Motor neuron (in vitro differentiated cells): ENCODE measurements at regions not wholly inside any gene's neighbourhood (a gene's known extent, or its start where the extent isn't known, plus 50 kb on each side); places are given as distances from the start of the nearest gene placed in this dataset.
"Not testable (repeated sequence)": the region's sequence is repeated elsewhere in the genome, so short reads cannot be mapped to it uniquely, and the experiment has no call there.

Experiments
- ATAC-seq, 8 experiments: fragments of 200-7000 bp; cut with Tn5 transposase; replicated peaks in 6 of 8; 2 replicates each; pipeline ENCODE4 v1.8.0; 2021; ENCODE audit warnings: mild to moderate bottlenecking in 8 of 8, moderate library complexity in 8 of 8
- H3K27ac ChIP-seq, 2 donors: fragments of 250-450 bp; sonication (Bioruptor Pico); 2 replicates each; pipeline ENCODE4 v1.9.0; 2021; ENCODE audit warnings: antibody characterized with exemption in 2 of 2, mild to moderate bottlenecking in 2 of 2, moderate library complexity in 1 of 2
- H3K4me1 ChIP-seq, 2 donors: fragments of 250-450 bp; sonication (Bioruptor Pico); replicated peaks in 1 of 2; 2 replicates each; pipeline ENCODE4 v1.6.1; 2021; ENCODE audit warnings: antibody characterized with exemption in 2 of 2, mild to moderate bottlenecking in 2 of 2, moderate library complexity in 1 of 2
- H3K4me3 ChIP-seq, 5 donors: fragments of 250-450 bp; sonication (Bioruptor Pico); 2 replicates each; pipeline ENCODE4 v1.9.0; 2021; ENCODE audit warnings: antibody characterized with exemption in 5 of 5, mild to moderate bottlenecking in 5 of 5, moderate library complexity in 4 of 5
- WGBS, 10 experiments: fragments of 450-650 bp; shearing (Covaris generic); methylation state at CpG; one replicate each; pipeline ENCODE4 v1.0.0; 2022; 5-methylcytosine and 5-hydroxymethylcytosine counted together
- in situ Hi-C, 9 experiments: fragments of 400-800 bp; cut with MboI; loops; one replicate each; pipeline ENCODE4 v1.15.0; 2021; ENCODE audit warnings: low sequenced_read_pairs in 9 of 9, low pct_unique_long_range_greater_than_20kb in 2 of 9; ENCODE audit not compliant: unreplicated experiment in 9 of 9

GRCh38 chr16:87209808-87210512, 107.2 kb downstream of the C16orf95 start:
- ATAC-seq: no peak
- Histone ChIP-seq H3K4me1 (peaks cover 13 to 15% of the 10 kb centered on the region in 2 donors), H3K4me3 (no peak overlapping the region), H3K27ac (no peak overlapping the region)
- in situ Hi-C loops: no loop called here
- 92 to 100% (median 100%) methylated on average over 1 to 2 of the region's 2 CpGs; no CpG with 5 or more reads in 2 of the 10 experiments for WGBS, 10 experiments

DNA sequence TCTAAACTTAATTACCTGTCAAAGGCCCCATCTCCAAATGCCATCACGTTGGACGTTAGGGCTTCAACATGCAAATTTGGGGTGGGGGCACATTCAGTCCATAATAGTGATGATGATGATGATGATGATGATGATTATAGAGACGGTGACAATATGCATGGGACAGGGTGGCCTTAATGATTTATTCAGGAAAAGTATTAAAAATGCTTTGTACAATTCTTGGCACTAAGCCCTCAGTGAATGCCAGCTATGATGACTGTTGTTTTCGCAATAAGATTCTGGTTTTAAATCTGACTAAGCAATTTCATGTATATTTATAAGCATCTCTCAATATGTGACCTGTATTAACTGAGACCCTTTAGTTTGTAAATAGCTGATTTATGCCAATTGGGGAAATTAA, 106.3 kb downstream of the C16orf95 start:
- Histone ChIP-seq H3K4me1 (peaks cover 13 to 15% of the 10 kb centered on the region in 2 donors), H3K27ac (no peak overlapping the region), H3K4me3 (no peak overlapping the region)
- no peak for ATAC-seq
- WGBS, 10 experiments: 50 to 100% (median 94%) methylated on average over 1 to 3 of the region's 4 CpGs; no CpG with 5 or more reads in 2 of the 10 experiments
- in situ Hi-C loops: no loop called here

- H3K4me1 ChIP-seq: peaks cover 11 to 12% of the 10 kb centered on the region in 2 donors
- in situ Hi-C loops: no loop called here
- H3K4me3 ChIP-seq: no peak overlapping the region
- 18 to 92% (median 69%) methylated on average over 1 to 4 of the region's 6 CpGs; no CpG with 5 or more reads in 3 of the 10 experiments for WGBS, 10 experiments
- no peak for ATAC-seq
- H3K27ac ChIP-seq: no peak overlapping the region
These were observed 105.2 kb downstream of the C16orf95 start for GRCh38 chr16:87212026-87212425.

- in situ Hi-C loops: no loop called here
These were observed 103.7 kb downstream of the C16orf95 start for GRCh38 chr16:87213536-87213935.

DNA sequence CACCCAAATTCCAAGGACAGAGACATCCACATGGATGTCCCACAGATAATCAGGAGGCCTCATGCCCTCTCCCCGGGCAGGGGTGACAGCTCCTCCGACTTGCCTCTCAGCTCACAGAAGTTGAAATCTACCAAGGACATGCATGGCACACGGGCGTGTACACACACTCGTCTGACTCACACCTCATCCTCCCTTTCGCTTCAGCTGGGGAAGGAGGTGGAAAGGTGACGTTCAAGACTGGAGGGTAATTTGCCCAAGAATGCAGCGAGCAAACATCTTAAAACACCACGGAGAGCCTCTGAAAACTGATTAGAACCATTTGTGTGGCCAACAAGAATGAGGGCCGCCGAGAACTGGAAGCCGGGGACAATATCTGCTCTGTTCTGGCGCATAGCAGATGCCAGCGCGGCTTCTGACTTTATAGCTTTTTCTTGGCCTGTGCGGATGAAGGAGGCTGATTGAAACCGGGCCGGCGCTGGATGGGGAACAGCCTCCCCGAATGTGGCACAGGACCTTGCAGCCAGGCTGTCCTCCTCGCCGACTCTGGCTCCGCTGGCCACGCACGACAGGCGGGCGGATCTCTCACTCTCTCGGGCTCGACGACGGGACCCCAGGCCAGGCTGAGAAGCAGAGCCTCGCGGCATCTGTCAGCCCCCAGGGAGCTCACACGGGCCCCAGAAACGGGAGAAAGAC, 100.9 kb downstream of the C16orf95 start:
- in situ Hi-C loops: no loop called here
- 41 to 93% (median 82%) methylated on average over 3 to 18 of the region's 35 CpGs; no CpG with 5 or more reads in 5 of the 10 experiments for WGBS, 10 experiments
- H3K4me1 ChIP-seq: no peaks in the 10 kb centered on the region
- ATAC-seq: peak in 1 of 8 experiments; percentile 39
- H3K4me3 ChIP-seq: no peak overlapping the region
- H3K27ac ChIP-seq: no peak overlapping the region

More at GRCh38 chr16:87213536-87213935, 103.7 kb downstream of the C16orf95 start:
- H3K4me1 ChIP-seq: no peaks in the 10 kb centered on the region
- no peak overlapping the region for H3K4me3 ChIP-seq
- 52 to 100% (median 89%) methylated on average over 1 to 6 of the region's 6 CpGs for WGBS, 10 experiments
- no peak for ATAC-seq
- no peak overlapping the region for H3K27ac ChIP-seq

DNA sequence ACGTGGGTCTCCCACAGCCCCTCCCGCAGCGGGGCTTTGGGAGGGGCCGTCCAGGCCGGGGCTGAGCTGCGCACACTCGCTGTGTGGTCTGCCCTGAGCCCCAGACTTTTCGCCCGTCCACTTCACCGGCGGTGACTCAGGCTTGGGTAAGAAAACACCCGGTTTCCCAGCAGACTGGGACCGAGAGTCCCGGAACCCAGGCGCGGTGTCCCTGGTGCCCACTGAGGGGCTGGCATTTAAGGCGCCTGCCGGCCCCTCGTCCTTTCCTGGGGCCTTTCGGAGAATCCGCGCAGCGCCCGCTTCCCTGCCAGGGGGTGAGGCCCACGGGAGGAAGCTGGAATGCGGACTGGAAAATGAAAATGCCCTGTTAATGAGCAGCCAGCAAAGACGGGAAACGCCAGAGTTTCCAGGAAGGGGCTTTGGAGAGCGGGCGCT, 100.3 kb downstream of the C16orf95 start:
- in situ Hi-C loops: no loop called here
- Histone ChIP-seq H3K4me3 (no peak overlapping the region), H3K27ac (no peak overlapping the region), H3K4me1 (no peaks in the 10 kb centered on the region)
- peak in 2 of 8 experiments; percentile 33 to 81 for ATAC-seq
- WGBS, 10 experiments: 41 to 95% (median 87%) methylated on average over 3 to 16 of the region's 30 CpGs; no CpG with 5 or more reads in 5 of the 10 experiments

DNA sequence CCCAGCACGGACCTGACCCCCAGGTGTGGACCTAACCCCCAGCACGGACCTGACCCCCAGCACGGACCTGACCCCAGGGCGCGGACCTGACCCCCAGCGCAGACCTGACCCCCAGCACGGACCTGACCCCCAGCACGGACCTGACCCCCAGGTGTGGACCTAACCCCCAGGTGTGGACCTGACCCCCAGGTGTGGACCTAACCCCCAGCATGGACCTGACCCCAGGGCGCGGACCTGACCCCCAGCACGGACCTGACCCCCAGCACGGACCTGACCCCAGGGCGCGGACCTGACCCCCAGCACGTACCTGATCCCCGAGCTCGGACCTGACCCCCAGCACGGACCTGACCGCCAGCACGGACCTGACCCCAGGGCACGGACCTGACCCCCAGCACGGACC, 99.4 kb downstream of the C16orf95 start:
- in situ Hi-C loops, ATAC-seq: not testable (repeated sequence)

GRCh38 chr16:87218281-87219055, 98.7 kb downstream of the C16orf95 start:
- in situ Hi-C loops: no loop called here
- ATAC-seq: no peak
- Histone ChIP-seq H3K4me1 (no peaks in the 10 kb centered on the region), H3K27ac (no peak overlapping the region), H3K4me3 (no peak overlapping the region)
- WGBS, 10 experiments: 100% methylated on average over 1 of the region's 36 CpGs; no CpG with 5 or more reads in 9 of the 10 experiments

More for the DNA sequence above, 99.4 kb downstream of the C16orf95 start:
- H3K4me1 ChIP-seq, H3K4me3 ChIP-seq, H3K27ac ChIP-seq: not testable (repeated sequence)
- WGBS, 10 experiments: no CpG with 5 or more reads among the region's 22 CpGs

- WGBS, 10 experiments: 49 to 100% (median 85%) methylated on average over 1 to 12 of the region's 15 CpGs; no CpG with 5 or more reads in 2 of the 10 experiments
- no peak for ATAC-seq
- no peak overlapping the region for H3K4me3 ChIP-seq
- no peak overlapping the region for H3K27ac ChIP-seq
- H3K4me1 ChIP-seq: no peaks in the 10 kb centered on the region
- in situ Hi-C loops: no loop called here
These were observed 97.8 kb downstream of the C16orf95 start for GRCh38 chr16:87219287-87219909.

- WGBS, 10 experiments: 16 to 83% (median 60%) methylated on average over 1 to 3 of the region's 3 CpGs; no CpG with 5 or more reads in 1 of the 10 experiments
- Histone ChIP-seq H3K4me3 (no peak overlapping the region), H3K27ac (no peak overlapping the region), H3K4me1 (no peaks in the 10 kb centered on the region)
- ATAC-seq: no peak
- in situ Hi-C loops: no loop called here
These were observed 95.6 kb downstream of the C16orf95 start for GRCh38 chr16:87221633-87222032.

DNA sequence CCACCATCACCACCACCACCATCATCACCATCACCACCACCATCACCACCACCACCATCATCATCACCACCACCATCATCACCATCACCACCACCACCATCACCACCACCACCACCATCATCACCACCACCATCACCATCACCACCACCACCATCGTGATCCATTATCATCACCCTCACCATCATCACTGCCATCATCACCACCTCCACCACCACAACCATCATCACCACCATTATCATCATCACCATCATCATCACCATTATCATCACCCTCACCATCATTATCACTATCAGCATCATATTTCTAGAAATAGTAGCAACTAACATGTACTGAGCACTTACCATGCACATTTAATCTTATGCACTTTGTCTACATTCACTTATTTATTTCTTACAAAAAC, 94.9 kb downstream of the C16orf95 start:
- Histone ChIP-seq H3K4me3 (no peak overlapping the region), H3K4me1 (no peaks in the 10 kb centered on the region), H3K27ac (no peak overlapping the region)
- in situ Hi-C loops: no loop called here
- 83 to 100% (median 100%) methylated on average over 1 of the region's 1 CpG; no CpG with 5 or more reads in 5 of the 10 experiments for WGBS, 10 experiments
- no peak for ATAC-seq

GRCh38 chr16:87223656-87224248, 93.4 kb downstream of the C16orf95 start:
- Histone ChIP-seq H3K4me1 (no peaks in the 10 kb centered on the region), H3K4me3 (no peak overlapping the region), H3K27ac (no peak overlapping the region)
- 50 to 100% (median 83%) methylated on average over 1 to 3 of the region's 3 CpGs; no CpG with 5 or more reads in 3 of the 10 experiments for WGBS, 10 experiments
- ATAC-seq: no peak
- in situ Hi-C loops: no loop called here
